ENCODE measurements at regions not wholly inside any gene's neighbourhood (a gene's known extent, or its start where the extent isn't known, plus 50 kb on each side); places are given as distances from the start of the nearest gene placed in this dataset.

DNA sequence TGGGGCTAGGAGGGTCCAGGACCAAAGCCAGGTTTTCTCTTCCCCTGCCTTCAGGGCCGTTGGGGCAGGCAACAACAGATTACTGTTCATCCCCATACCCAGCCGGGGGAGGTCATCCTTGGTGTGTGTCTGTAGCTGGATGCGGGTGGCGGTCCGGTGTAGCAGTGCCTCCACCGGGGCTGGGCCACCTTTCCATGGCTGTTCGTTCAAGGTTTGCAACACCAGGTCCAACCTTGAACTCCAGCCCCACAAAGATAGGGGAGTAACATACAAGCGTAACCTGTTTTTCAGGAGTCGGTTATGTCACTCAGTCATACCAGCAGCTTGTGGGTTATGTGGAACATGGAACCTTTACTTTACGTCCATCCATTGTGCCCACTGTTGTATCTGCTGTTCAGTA lies 58.5 kb upstream of the FAM120A start:
- TF ChIP-seq EZH2 (IDR thresholded peaks at IDR 0.05; ENCODE audit: low read depth, low read length, severe bottlenecking) (no peak), ZNF274 (IDR thresholded peaks at IDR 0.05; ENCODE audit: borderline replicate concordance, extremely low read depth, low read length) (no peak), TBP (IDR thresholded peaks at IDR 0.05; ENCODE audit: low read depth, low read length) (no peak), RXRA (IDR thresholded peaks at IDR 0.05; ENCODE audit: insufficient read depth, low read depth, low read length) (no peak), POLR2AphosphoS5 (IDR thresholded peaks at IDR 0.05; ENCODE audit: low read depth, low read length) (no peak), SUZ12 (IDR thresholded peaks at IDR 0.05; ENCODE audit: low read length) (no peak), JUN (IDR thresholded peaks at IDR 0.05; ENCODE audit: low read depth, low read length) (no peak), EP300 (IDR thresholded peaks at IDR 0.05; ENCODE audit: borderline replicate concordance in 1 of 2, low read depth in 2 of 2, low read length in 2 of 2) (no peak), MAFK (IDR thresholded peaks at IDR 0.05; ENCODE audit: low read depth, low read length) (no peak), SP1 (IDR thresholded peaks at IDR 0.05; ENCODE audit: low read depth, low read length) (no peak)
- TF ChIP-seq, protein P1, sequence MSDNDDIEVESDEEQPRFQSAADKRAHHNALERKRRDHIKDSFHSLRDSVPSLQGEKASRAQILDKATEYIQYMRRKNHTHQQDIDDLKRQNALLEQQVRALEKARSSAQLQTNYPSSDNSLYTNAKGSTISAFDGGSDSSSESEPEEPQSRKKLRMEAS (IDR thresholded peaks at IDR 0.05), result no peak
- TF ChIP-seq, protein P2, sequence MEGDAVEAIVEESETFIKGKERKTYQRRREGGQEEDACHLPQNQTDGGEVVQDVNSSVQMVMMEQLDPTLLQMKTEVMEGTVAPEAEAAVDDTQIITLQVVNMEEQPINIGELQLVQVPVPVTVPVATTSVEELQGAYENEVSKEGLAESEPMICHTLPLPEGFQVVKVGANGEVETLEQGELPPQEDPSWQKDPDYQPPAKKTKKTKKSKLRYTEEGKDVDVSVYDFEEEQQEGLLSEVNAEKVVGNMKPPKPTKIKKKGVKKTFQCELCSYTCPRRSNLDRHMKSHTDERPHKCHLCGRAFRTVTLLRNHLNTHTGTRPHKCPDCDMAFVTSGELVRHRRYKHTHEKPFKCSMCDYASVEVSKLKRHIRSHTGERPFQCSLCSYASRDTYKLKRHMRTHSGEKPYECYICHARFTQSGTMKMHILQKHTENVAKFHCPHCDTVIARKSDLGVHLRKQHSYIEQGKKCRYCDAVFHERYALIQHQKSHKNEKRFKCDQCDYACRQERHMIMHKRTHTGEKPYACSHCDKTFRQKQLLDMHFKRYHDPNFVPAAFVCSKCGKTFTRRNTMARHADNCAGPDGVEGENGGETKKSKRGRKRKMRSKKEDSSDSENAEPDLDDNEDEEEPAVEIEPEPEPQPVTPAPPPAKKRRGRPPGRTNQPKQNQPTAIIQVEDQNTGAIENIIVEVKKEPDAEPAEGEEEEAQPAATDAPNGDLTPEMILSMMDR (IDR thresholded peaks at IDR 0.05; ENCODE audit: control extremely low read depth in 1 of 3, insufficient read depth in 1 of 3, low read depth in 1 of 3, low read length in 3 of 3), result no peak

Measured in H1 (cell line).